Progenitor cell of endocrine pancreas (in vitro differentiated cells): ENCODE measurements at regions not wholly inside any gene's neighbourhood (a gene's known extent, or its start where the extent isn't known, plus 50 kb on each side); places are given as distances from the start of the nearest gene placed in this dataset.

Experiments used
- DNase-seq: peaks from one replicate; pipeline ENCODE4 v3.0.0; 2021; ENCODE audit warnings: low spot score; ENCODE audit not compliant: unreplicated experiment
- H3K27ac Mint-ChIP-seq: 2 replicates; pipeline ENCODE4 v1.8.0; 2021; ENCODE audit warnings: mild to moderate bottlenecking, moderate library complexity, mixed read lengths
- H3K27me3 Mint-ChIP-seq: 2 replicates; pipeline ENCODE4 v1.8.0; 2021; ENCODE audit warnings: mixed read lengths
- H3K36me3 Mint-ChIP-seq: 2 replicates; pipeline ENCODE4 v1.8.0; 2022; ENCODE audit warnings: mixed read lengths; ENCODE audit not compliant: insufficient read depth
- H3K4me1 Mint-ChIP-seq: 2 replicates; pipeline ENCODE4 v1.8.0; 2021; ENCODE audit warnings: low read depth, mixed read lengths
- H3K4me3 Mint-ChIP-seq: 2 replicates; pipeline ENCODE4 v1.8.0; 2021; ENCODE audit warnings: low read depth, mild to moderate bottlenecking, moderate library complexity, mixed read lengths
- H3K9me3 Mint-ChIP-seq: 2 replicates; pipeline ENCODE4 v1.8.0; 2021; ENCODE audit warnings: low read depth, mixed read lengths
- CTCF ChIP-seq: fragments of 200-600 bp; sonication (generic); IDR thresholded peaks from one replicate; pipeline ENCODE4 v1.5.0; 2021; ENCODE audit warnings: antibody characterized with exemption, mild to moderate bottlenecking; ENCODE audit not compliant: unreplicated experiment

DNA sequence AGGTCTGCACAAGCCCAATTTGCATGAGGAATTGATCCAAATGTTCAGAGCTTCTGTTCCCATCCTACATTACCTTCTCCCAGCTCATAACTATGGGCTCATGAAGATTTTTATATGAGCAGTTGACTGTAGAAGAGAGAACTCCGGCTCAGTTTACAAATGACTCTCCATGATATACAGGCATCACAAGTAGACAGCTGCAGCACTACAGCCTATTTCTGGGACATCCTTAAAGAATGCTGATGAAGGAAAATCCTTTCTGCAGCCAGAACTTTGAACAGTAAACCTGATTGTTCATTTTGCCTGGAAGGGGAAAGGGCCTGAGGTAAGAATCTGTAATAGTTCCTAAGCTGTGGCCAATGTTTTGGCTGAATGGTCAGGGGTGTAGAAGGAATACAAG lies 174.1 kb upstream of the CXCL13 start:
- H3K9me3 Mint-ChIP-seq = no peaks in the 10 kb centered on the region
- peaks cover 3% of the 10 kb centered on the region for H3K4me1 Mint-ChIP-seq
- no peak overlapping the region for H3K27ac Mint-ChIP-seq

GRCh38 chr4:77432717-77433417 lies 172.8 kb upstream of the CXCL13 start:
- Mint-ChIP-seq H3K4me3 (no peak overlapping the region), H3K9me3 (no peaks in the 10 kb centered on the region), H3K27me3 (no peaks in the 10 kb centered on the region), H3K27ac (no peak overlapping the region), H3K36me3 (no peaks in the 10 kb centered on the region), H3K4me1 (peaks cover 5% of the 10 kb centered on the region)
- no peak for TF ChIP-seq CTCF
- DNase-seq = no peak

More for the DNA sequence above, 174.1 kb upstream of the CXCL13 start:
- Mint-ChIP-seq H3K36me3 (no peaks in the 10 kb centered on the region), H3K27me3 (peaks cover 4% of the 10 kb centered on the region), H3K4me3 (no peak overlapping the region)
- TF ChIP-seq CTCF = no peak
- DNase-seq = no peak

- Mint-ChIP-seq H3K4me3 (no peak overlapping the region), H3K36me3 (no peaks in the 10 kb centered on the region), H3K4me1 (peaks cover 5% of the 10 kb centered on the region), H3K27ac (no peak overlapping the region), H3K9me3 (no peaks in the 10 kb centered on the region), H3K27me3 (no peaks in the 10 kb centered on the region)
- no peak for DNase-seq
- peak; percentile 67 for TF ChIP-seq CTCF
These were observed 172.2 kb upstream of the CXCL13 start for GRCh38 chr4:77433418-77433733.

- Mint-ChIP-seq H3K36me3 (no peaks in the 10 kb centered on the region), H3K4me1 (peaks cover 5% of the 10 kb centered on the region), H3K27ac (no peak overlapping the region), H3K27me3 (no peaks in the 10 kb centered on the region), H3K4me3 (no peak overlapping the region), H3K9me3 (no peaks in the 10 kb centered on the region)
- TF ChIP-seq CTCF = no peak
- no peak for DNase-seq
These were observed 171.1 kb upstream of the CXCL13 start for GRCh38 chr4:77434299-77435092.

GRCh38 chr4:77437079-77437478 lies 168.5 kb upstream of the CXCL13 start:
- no peak overlapping the region for H3K4me3 Mint-ChIP-seq
- no peak for DNase-seq

More at GRCh38 chr4:77437079-77437478, 168.5 kb upstream of the CXCL13 start:
- no peak overlapping the region for H3K27ac Mint-ChIP-seq
- TF ChIP-seq CTCF = no peak
- no peaks in the 10 kb centered on the region for H3K36me3 Mint-ChIP-seq
- no peaks in the 10 kb centered on the region for H3K9me3 Mint-ChIP-seq
- H3K27me3 Mint-ChIP-seq = no peaks in the 10 kb centered on the region
- H3K4me1 Mint-ChIP-seq = peaks cover 5% of the 10 kb centered on the region
